MM.1S (cell line): ENCODE measurements at regions not wholly inside any gene's neighbourhood (a gene's known extent, or its start where the extent isn't known, plus 50 kb on each side); places are given as distances from the start of the nearest gene placed in this dataset.

Experiments
- DNase-seq: peaks from one replicate; pipeline ENCODE4 v3.0.0-alpha.2; 2015
- H2AFZ ChIP-seq: fragments of 300-600 bp; sonication (generic); 2 replicates; pipeline ENCODE4 v1.6.0; 2016; ENCODE audit warnings: antibody characterized with exemption, low read length
- H3F3A ChIP-seq: fragments of 300-600 bp; sonication (generic); 2 replicates; pipeline ENCODE4 v1.6.1; 2016; ENCODE audit warnings: mild to moderate bottlenecking, antibody characterized with exemption, low read length, moderate library complexity, mixed read lengths; ENCODE audit not compliant: insufficient read depth
- H3K27ac ChIP-seq: fragments of 300-600 bp; sonication (generic); 2 replicates; pipeline ENCODE4 v1.5.1; 2016; ENCODE audit warnings: mild to moderate bottlenecking, low read length
- H3K27me3 ChIP-seq: fragments of 300-600 bp; sonication (generic); replicated peaks from 2 replicates; pipeline ENCODE4 v1.6.0; 2016; ENCODE audit warnings: low read length; ENCODE audit not compliant: insufficient read depth
- H3K36me3 ChIP-seq: fragments of 300-600 bp; sonication (generic); replicated peaks from 2 replicates; pipeline ENCODE4 v1.6.1; 2016; ENCODE audit warnings: mild to moderate bottlenecking, low read length, mixed read lengths; ENCODE audit not compliant: insufficient read depth
- H3K4me1 ChIP-seq: fragments of 300-600 bp; sonication (generic); 2 replicates; pipeline ENCODE4 v1.6.1; 2016; ENCODE audit warnings: low read length, mixed read lengths
- H3K4me2 ChIP-seq: fragments of 300-600 bp; sonication (generic); 2 replicates; pipeline ENCODE4 v1.6.0; 2016; ENCODE audit warnings: low read depth, low read length
- H3K4me3 ChIP-seq: fragments of 300-600 bp; sonication (generic); 2 replicates; pipeline ENCODE4 v1.5.1; 2016; ENCODE audit warnings: low read length, mixed read lengths
- H3K79me2 ChIP-seq: fragments of 300-600 bp; sonication (generic); 2 replicates; pipeline ENCODE4 v1.6.1; 2016; ENCODE audit warnings: mixed run types, low read length, mixed read lengths
- H3K9ac ChIP-seq: fragments of 300-600 bp; sonication (generic); 2 replicates; pipeline ENCODE4 v1.6.1; 2016; ENCODE audit warnings: low read length, mixed read lengths
- H3K9me2 ChIP-seq: fragments of 300-600 bp; sonication (generic); replicated peaks from 2 replicates; pipeline ENCODE4 v1.6.1; 2016; ENCODE audit warnings: mild to moderate bottlenecking, low read length, mixed read lengths; ENCODE audit not compliant: insufficient read depth
- H3K9me3 ChIP-seq: fragments of 300-600 bp; sonication (generic); replicated peaks from 2 replicates; pipeline ENCODE4 v1.6.1; 2016; ENCODE audit warnings: mild to moderate bottlenecking, low read length, mixed read lengths; ENCODE audit not compliant: insufficient read depth
- H4K20me1 ChIP-seq: fragments of 300-600 bp; sonication (generic); 2 replicates; pipeline ENCODE4 v1.6.1; 2016; ENCODE audit warnings: mild to moderate bottlenecking, low read length, moderate library complexity, mixed read lengths; ENCODE audit not compliant: insufficient read depth
- CTCF ChIP-seq: fragments of 300-600 bp; sonication (generic); IDR thresholded peaks from 2 replicates; pipeline ENCODE4 v1.5.1; 2016; ENCODE audit warnings: antibody characterized with exemption, low read length, mixed read lengths
- EZH2 ChIP-seq: fragments of 300-600 bp; sonication (generic); optimal IDR thresholded peaks from 2 replicates; pipeline ENCODE3; 2017; ENCODE audit warnings: low read depth, mild to moderate bottlenecking, antibody characterized with exemption, low read length, mixed read lengths
- EZH2phosphoT487 ChIP-seq: fragments of 300-600 bp; sonication (generic); IDR thresholded peaks from 2 replicates; pipeline ENCODE4 v1.6.1; 2018; ENCODE audit warnings: antibody characterized with exemption, low read length

- TF ChIP-seq CTCF (no peak), EZH2phosphoT487 (no peak), EZH2 (no peak)
- no peaks in the 10 kb centered on the region for H3F3A ChIP-seq
- no peaks in the 10 kb centered on the region for H3K27me3 ChIP-seq
Observed at GRCh38 chr9:86517475-86517874, 163.3 kb upstream of the TUT7 start.

DNA sequence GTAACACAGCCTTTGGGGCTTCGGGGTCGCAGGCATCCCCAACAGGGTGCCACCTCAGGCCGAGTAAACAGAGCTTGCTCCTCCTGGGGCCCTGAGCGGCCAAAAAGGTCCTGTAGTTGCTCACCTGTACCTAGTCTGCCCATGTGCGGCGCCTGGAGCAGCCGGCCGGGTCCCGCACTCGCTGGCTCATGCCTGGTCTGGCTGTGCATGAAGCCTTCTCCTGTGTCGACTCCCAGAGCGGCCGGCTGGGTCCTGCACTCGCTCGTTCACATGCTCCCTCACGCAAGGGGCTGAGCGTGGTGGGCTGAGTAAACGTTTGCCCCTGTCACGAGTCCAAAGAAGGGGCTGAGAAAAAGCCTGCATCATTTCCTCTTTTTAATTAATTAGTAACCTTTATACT is 162.4 kb upstream of the TUT7 start:
- no peaks in the 10 kb centered on the region for H3K36me3 ChIP-seq
- H3K9me2 ChIP-seq, result no peaks in the 10 kb centered on the region

More at GRCh38 chr9:86517475-86517874, 163.3 kb upstream of the TUT7 start:
- Histone ChIP-seq H3K4me2 (no peak overlapping the region), H3K36me3 (no peaks in the 10 kb centered on the region), H3K4me1 (no peaks in the 10 kb centered on the region), H2AFZ (no peak overlapping the region), H3K9me3 (no peaks in the 10 kb centered on the region), H3K79me2 (no peaks in the 10 kb centered on the region), H3K9ac (no peak overlapping the region), H4K20me1 (no peaks in the 10 kb centered on the region), H3K4me3 (no peak overlapping the region), H3K9me2 (no peaks in the 10 kb centered on the region), H3K27ac (no peak overlapping the region)
- DNase-seq, result no peak

DNA sequence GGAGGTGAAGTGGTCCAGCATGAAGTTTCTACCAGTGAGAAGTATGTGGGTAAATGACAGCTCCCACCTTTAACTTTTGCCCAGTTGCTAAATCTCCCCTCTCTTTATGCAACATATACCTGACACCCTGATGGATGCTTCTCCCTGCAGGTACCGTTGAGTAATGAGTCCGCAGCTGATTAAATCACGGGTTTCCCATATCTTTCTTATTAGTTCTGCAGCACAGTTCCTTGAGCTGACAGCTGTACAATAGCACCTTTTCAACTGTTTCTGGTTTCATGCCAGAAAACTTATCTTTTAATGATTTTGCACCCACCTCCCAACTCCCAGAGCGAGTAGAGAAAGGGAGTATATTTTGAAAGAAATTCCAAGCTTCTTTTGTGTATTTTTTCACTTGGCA is 161.0 kb upstream of the TUT7 start:
- no peak overlapping the region for H3K9ac ChIP-seq
- no peaks in the 10 kb centered on the region for H3K9me2 ChIP-seq
- H2AFZ ChIP-seq, result no peak overlapping the region
- no peaks in the 10 kb centered on the region for H3K36me3 ChIP-seq
- no peaks in the 10 kb centered on the region for H3K79me2 ChIP-seq
- DNase-seq, result no peak
- H3K27me3 ChIP-seq, result no peaks in the 10 kb centered on the region
- no peaks in the 10 kb centered on the region for H3K9me3 ChIP-seq
- no peak for TF ChIP-seq EZH2
- TF ChIP-seq CTCF, result no peak
- TF ChIP-seq EZH2phosphoT487, result no peak
- no peaks in the 10 kb centered on the region for H4K20me1 ChIP-seq
- H3K27ac ChIP-seq, result no peak overlapping the region
- no peaks in the 10 kb centered on the region for H3K4me1 ChIP-seq
- no peak overlapping the region for H3K4me3 ChIP-seq
- no peaks in the 10 kb centered on the region for H3F3A ChIP-seq
- H3K4me2 ChIP-seq, result no peak overlapping the region

More for the DNA sequence above, 162.4 kb upstream of the TUT7 start:
- no peaks in the 10 kb centered on the region for H3F3A ChIP-seq
- no peaks in the 10 kb centered on the region for H3K79me2 ChIP-seq
- H3K4me1 ChIP-seq, result no peaks in the 10 kb centered on the region
- DNase-seq, result no peak
- no peak overlapping the region for H3K27ac ChIP-seq
- H3K9ac ChIP-seq, result no peak overlapping the region
- no peaks in the 10 kb centered on the region for H3K27me3 ChIP-seq
- no peak overlapping the region for H3K4me3 ChIP-seq
- H4K20me1 ChIP-seq, result no peaks in the 10 kb centered on the region
- no peak overlapping the region for H3K4me2 ChIP-seq
- H2AFZ ChIP-seq, result no peak overlapping the region
- TF ChIP-seq EZH2phosphoT487, result no peak
- no peak for TF ChIP-seq EZH2
- TF ChIP-seq CTCF, result no peak
- no peaks in the 10 kb centered on the region for H3K9me3 ChIP-seq
